ENCODE measurements at regions not wholly inside any gene's neighbourhood (a gene's known extent, or its start where the extent isn't known, plus 50 kb on each side); places are given as distances from the start of the nearest gene placed in this dataset.

DNA sequence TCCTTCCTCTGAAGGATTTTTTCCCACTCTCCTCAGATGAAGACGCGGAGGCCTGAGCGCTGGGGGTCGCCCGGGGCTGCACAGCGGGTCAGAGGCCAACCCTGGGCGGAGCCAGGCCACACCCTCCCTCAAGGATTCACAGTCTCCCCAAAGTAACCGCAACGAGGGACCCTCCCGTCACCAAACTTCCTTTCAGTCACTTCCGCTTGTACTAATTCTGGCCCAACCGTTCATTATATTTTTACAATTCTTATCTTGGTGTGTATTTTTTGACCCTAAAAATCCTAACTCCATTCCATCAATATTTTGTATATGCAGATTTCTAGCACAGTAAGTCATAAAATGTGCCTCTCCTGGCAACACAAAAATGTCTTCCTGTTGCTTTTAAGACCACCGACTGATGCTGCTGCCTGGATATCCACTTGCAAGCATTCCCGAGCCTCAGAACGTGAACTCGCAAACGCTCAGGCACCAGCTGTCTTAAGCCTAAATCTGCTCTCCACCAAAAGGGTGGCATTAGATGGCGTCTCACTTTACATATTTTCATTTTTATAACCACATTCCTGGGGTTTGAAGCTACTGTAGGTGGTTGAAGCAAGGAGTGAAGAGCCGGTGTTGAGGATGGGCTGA is 128.0 kb downstream of the DLL1 start:
- H3K27ac Mint-ChIP-seq, result no peak overlapping the region
- H3K36me3 ChIP-seq (ENCODE audit: insufficient read depth), result no peaks in the 10 kb centered on the region
- no peak overlapping the region for H2AFZ ChIP-seq
- H3K4me2 ChIP-seq, result no peak overlapping the region
- H3K4me3 ChIP-seq, result no peak overlapping the region
- H3K79me2 ChIP-seq (replicated peaks; ENCODE audit: insufficient read depth), result no peaks in the 10 kb centered on the region
- no peak overlapping the region for H3K4me3 Mint-ChIP-seq
- DNase-seq (ENCODE audit: low spot score) (no peak), ATAC-seq (no peak)
- H3K27ac ChIP-seq (ENCODE audit: low read depth), result no peak overlapping the region
- H3K27me3 ChIP-seq (ENCODE audit: insufficient read depth), result no peaks in the 10 kb centered on the region
- H3F3A ChIP-seq (replicated peaks; ENCODE audit: low read depth), result no peaks in the 10 kb centered on the region
- peaks cover 8% of the 10 kb centered on the region; the same call in 2 of the 3 replicates for H3K9me3 Mint-ChIP-seq
- peaks cover 2% of the 10 kb centered on the region; the same call in 2 of the 3 replicates for H3K36me3 Mint-ChIP-seq (ENCODE audit: low read depth)
- H3K9me2 ChIP-seq (ENCODE audit: insufficient read depth), result no peaks in the 10 kb centered on the region
- peaks cover 18% of the 10 kb centered on the region for H3K27me3 Mint-ChIP-seq (ENCODE audit: insufficient read depth, low read depth, poor library complexity)
- no peaks in the 10 kb centered on the region for H4K20me1 ChIP-seq (replicated peaks; ENCODE audit: insufficient read depth)
- H3K4me1 Mint-ChIP-seq, result no peaks in the 10 kb centered on the region
- TF ChIP-seq NANOG (IDR thresholded peaks at IDR 0.05; ENCODE audit: borderline replicate concordance) (no peak), ZNF331 (CRISPR knock-in tag; IDR thresholded peaks at IDR 0.05; ENCODE audit: low read depth) (no peak), STAT1 (IDR thresholded peaks at IDR 0.05; ENCODE audit: unreplicated experiment) (no peak), EZH2phosphoT487 (IDR thresholded peaks at IDR 0.05; ENCODE audit: unreplicated experiment) (no peak), ZNF114 (CRISPR knock-in tag; IDR thresholded peaks at IDR 0.05) (no peak), CREB1 (CRISPR knock-in tag; IDR thresholded peaks at IDR 0.05; ENCODE audit: low read depth) (no peak), JUNB (IDR thresholded peaks at IDR 0.05; ENCODE audit: unreplicated experiment) (no peak), EZH2 (IDR thresholded peaks at IDR 0.05; ENCODE audit: low read depth, unreplicated experiment) (no peak), POLR2AphosphoS5 (IDR thresholded peaks at IDR 0.05; ENCODE audit: low read depth) (no peak)
- TF ChIP-seq, protein P1, sequence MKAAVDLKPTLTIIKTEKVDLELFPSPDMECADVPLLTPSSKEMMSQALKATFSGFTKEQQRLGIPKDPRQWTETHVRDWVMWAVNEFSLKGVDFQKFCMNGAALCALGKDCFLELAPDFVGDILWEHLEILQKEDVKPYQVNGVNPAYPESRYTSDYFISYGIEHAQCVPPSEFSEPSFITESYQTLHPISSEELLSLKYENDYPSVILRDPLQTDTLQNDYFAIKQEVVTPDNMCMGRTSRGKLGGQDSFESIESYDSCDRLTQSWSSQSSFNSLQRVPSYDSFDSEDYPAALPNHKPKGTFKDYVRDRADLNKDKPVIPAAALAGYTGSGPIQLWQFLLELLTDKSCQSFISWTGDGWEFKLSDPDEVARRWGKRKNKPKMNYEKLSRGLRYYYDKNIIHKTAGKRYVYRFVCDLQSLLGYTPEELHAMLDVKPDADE (IDR thresholded peaks at IDR 0.05), result no peak
- TF ChIP-seq, protein P2, sequence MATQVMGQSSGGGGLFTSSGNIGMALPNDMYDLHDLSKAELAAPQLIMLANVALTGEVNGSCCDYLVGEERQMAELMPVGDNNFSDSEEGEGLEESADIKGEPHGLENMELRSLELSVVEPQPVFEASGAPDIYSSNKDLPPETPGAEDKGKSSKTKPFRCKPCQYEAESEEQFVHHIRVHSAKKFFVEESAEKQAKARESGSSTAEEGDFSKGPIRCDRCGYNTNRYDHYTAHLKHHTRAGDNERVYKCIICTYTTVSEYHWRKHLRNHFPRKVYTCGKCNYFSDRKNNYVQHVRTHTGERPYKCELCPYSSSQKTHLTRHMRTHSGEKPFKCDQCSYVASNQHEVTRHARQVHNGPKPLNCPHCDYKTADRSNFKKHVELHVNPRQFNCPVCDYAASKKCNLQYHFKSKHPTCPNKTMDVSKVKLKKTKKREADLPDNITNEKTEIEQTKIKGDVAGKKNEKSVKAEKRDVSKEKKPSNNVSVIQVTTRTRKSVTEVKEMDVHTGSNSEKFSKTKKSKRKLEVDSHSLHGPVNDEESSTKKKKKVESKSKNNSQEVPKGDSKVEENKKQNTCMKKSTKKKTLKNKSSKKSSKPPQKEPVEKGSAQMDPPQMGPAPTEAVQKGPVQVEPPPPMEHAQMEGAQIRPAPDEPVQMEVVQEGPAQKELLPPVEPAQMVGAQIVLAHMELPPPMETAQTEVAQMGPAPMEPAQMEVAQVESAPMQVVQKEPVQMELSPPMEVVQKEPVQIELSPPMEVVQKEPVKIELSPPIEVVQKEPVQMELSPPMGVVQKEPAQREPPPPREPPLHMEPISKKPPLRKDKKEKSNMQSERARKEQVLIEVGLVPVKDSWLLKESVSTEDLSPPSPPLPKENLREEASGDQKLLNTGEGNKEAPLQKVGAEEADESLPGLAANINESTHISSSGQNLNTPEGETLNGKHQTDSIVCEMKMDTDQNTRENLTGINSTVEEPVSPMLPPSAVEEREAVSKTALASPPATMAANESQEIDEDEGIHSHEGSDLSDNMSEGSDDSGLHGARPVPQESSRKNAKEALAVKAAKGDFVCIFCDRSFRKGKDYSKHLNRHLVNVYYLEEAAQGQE (IDR thresholded peaks at IDR 0.05; ENCODE audit: unreplicated experiment), result no peak
- TF ChIP-seq, protein P3, sequence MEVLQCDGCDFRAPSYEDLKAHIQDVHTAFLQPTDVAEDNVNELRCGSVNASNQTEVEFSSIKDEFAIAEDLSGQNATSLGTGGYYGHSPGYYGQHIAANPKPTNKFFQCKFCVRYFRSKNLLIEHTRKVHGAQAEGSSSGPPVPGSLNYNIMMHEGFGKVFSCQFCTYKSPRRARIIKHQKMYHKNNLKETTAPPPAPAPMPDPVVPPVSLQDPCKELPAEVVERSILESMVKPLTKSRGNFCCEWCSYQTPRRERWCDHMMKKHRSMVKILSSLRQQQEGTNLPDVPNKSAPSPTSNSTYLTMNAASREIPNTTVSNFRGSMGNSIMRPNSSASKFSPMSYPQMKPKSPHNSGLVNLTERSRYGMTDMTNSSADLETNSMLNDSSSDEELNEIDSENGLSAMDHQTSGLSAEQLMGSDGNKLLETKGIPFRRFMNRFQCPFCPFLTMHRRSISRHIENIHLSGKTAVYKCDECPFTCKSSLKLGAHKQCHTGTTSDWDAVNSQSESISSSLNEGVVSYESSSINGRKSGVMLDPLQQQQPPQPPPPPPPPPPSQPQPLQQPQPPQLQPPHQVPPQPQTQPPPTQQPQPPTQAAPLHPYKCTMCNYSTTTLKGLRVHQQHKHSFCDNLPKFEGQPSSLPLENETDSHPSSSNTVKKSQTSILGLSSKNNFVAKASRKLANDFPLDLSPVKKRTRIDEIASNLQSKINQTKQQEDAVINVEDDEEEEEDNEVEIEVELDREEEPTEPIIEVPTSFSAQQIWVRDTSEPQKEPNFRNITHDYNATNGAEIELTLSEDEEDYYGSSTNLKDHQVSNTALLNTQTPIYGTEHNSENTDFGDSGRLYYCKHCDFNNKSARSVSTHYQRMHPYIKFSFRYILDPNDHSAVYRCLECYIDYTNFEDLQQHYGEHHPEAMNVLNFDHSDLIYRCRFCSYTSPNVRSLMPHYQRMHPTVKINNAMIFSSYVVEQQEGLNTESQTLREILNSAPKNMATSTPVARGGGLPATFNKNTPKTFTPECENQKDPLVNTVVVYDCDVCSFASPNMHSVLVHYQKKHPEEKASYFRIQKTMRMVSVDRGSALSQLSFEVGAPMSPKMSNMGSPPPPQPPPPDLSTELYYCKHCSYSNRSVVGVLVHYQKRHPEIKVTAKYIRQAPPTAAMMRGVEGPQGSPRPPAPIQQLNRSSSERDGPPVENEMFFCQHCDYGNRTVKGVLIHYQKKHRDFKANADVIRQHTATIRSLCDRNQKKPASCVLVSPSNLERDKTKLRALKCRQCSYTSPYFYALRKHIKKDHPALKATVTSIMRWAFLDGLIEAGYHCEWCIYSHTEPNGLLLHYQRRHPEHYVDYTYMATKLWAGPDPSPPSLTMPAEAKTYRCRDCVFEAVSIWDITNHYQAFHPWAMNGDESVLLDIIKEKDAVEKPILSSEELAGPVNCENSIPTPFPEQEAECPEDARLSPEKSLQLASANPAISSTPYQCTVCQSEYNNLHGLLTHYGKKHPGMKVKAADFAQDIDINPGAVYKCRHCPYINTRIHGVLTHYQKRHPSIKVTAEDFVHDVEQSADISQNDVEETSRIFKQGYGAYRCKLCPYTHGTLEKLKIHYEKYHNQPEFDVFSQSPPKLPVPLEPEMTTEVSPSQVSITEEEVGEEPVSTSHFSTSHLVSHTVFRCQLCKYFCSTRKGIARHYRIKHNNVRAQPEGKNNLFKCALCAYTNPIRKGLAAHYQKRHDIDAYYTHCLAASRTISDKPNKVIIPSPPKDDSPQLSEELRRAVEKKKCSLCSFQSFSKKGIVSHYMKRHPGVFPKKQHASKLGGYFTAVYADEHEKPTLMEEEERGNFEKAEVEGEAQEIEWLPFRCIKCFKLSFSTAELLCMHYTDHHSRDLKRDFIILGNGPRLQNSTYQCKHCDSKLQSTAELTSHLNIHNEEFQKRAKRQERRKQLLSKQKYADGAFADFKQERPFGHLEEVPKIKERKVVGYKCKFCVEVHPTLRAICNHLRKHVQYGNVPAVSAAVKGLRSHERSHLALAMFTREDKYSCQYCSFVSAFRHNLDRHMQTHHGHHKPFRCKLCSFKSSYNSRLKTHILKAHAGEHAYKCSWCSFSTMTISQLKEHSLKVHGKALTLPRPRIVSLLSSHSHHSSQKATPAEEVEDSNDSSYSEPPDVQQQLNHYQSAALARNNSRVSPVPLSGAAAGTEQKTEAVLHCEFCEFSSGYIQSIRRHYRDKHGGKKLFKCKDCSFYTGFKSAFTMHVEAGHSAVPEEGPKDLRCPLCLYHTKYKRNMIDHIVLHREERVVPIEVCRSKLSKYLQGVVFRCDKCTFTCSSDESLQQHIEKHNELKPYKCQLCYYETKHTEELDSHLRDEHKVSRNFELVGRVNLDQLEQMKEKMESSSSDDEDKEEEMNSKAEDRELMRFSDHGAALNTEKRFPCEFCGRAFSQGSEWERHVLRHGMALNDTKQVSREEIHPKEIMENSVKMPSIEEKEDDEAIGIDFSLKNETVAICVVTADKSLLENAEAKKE (CRISPR knock-in tag; IDR thresholded peaks at IDR 0.05), result no peak
- TF ChIP-seq, protein P4, sequence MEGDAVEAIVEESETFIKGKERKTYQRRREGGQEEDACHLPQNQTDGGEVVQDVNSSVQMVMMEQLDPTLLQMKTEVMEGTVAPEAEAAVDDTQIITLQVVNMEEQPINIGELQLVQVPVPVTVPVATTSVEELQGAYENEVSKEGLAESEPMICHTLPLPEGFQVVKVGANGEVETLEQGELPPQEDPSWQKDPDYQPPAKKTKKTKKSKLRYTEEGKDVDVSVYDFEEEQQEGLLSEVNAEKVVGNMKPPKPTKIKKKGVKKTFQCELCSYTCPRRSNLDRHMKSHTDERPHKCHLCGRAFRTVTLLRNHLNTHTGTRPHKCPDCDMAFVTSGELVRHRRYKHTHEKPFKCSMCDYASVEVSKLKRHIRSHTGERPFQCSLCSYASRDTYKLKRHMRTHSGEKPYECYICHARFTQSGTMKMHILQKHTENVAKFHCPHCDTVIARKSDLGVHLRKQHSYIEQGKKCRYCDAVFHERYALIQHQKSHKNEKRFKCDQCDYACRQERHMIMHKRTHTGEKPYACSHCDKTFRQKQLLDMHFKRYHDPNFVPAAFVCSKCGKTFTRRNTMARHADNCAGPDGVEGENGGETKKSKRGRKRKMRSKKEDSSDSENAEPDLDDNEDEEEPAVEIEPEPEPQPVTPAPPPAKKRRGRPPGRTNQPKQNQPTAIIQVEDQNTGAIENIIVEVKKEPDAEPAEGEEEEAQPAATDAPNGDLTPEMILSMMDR (conservative IDR thresholded peaks at IDR 0.05; ENCODE audit: low read depth in 2 of 2), result no peak
- no peaks in the 10 kb centered on the region for H3K4me1 ChIP-seq (ENCODE audit: insufficient read depth)

Data from GM23338 (cell line).